IMR-90 (cell line): ENCODE measurements at regions not wholly inside any gene's neighbourhood (a gene's known extent, or its start where the extent isn't known, plus 50 kb on each side); places are given as distances from the start of the nearest gene placed in this dataset.

ENCODE experiments used
- ATAC-seq: fragments of 200-7000 bp; cut with Tn5 transposase; 2 replicates; pipeline ENCODE4 v1.9.1; 2020; ENCODE audit warnings: low read depth, mild to moderate bottlenecking, moderate library complexity
- BruUV-seq: library from RNA; stranded (reverse); fragments of 400-500 nt; replicated peaks from 2 replicates; lab custom pipeline; 2021; lab: Mats Ljungman, UMichigan
- CTCF ChIA-PET: fragments of 300-600 bp; formaldehyde crosslinking; extraction: SDS; loops from one replicate; lab custom pipeline; 2021; ENCODE audit warnings: antibody characterized with exemption; lab: Yijun Ruan, JAX
- POLR2A ChIA-PET: fragments of 300-600 bp; sonication (Branson Sonifier 250); formaldehyde crosslinking; loops from one replicate; lab custom pipeline; 2022; ENCODE audit warnings: antibody characterized with exemption; ENCODE audit not compliant: unreplicated experiment; lab: Charles Lee
- DNase-seq: peaks from one replicate; pipeline ENCODE4 v3.0.0; 2013
- H2AFZ ChIP-seq: replicated peaks from 2 replicates; pipeline ENCODE3; 2013; ENCODE audit warnings: low read length, mild to moderate bottlenecking; ENCODE audit not compliant: poor library complexity
- H2AK5ac ChIP-seq: 2 replicates; pipeline ENCODE4 v1.6.1; 2013; ENCODE audit warnings: low read depth, low read length, inconsistent platforms
- H2AK9ac ChIP-seq: replicated peaks from 2 replicates; pipeline ENCODE3; 2013; ENCODE audit warnings: mild to moderate bottlenecking, low read depth, low read length, moderate library complexity; ENCODE audit not compliant: poor library complexity
- H2BK120ac ChIP-seq: 2 replicates; pipeline ENCODE4 v1.6.1; 2013; ENCODE audit warnings: low read depth, low read length, inconsistent platforms
- H2BK15ac ChIP-seq: 3 replicates; pipeline ENCODE4 v1.6.1; 2013; ENCODE audit warnings: low read depth, low read length, inconsistent platforms
- H2BK20ac ChIP-seq: 2 replicates; pipeline ENCODE4 v1.6.1; 2013; ENCODE audit warnings: low read depth, mild to moderate bottlenecking, inconsistent platforms, low read length, moderate library complexity
- H2BK5ac ChIP-seq: 2 replicates; pipeline ENCODE4 v1.6.1; 2013; ENCODE audit warnings: mild to moderate bottlenecking, low read depth, low read length, inconsistent platforms; ENCODE audit not compliant: poor library complexity, severe bottlenecking
- H3K14ac ChIP-seq: replicated peaks from 2 replicates; pipeline ENCODE4 v1.6.1; 2013; ENCODE audit warnings: low read depth, low read length, inconsistent platforms
- H3K18ac ChIP-seq: 2 replicates; pipeline ENCODE4 v1.6.1; 2013; ENCODE audit warnings: low read depth, low read length, control low read depth
- H3K23ac ChIP-seq: 2 replicates; pipeline ENCODE4 v1.6.1; 2013; ENCODE audit warnings: low read depth, low read length, inconsistent platforms
- H3K27ac ChIP-seq: 2 replicates; pipeline ENCODE4 v1.5.1; 2013; ENCODE audit warnings: mild to moderate bottlenecking, control low read depth, low read length; ENCODE audit not compliant: insufficient read depth
- H3K27me3 ChIP-seq: 2 replicates; pipeline ENCODE4 v1.6.1; 2013; ENCODE audit warnings: low read length; ENCODE audit not compliant: control insufficient read depth, insufficient read depth
- H3K36me3 ChIP-seq: 2 replicates; pipeline ENCODE4 v1.6.1; 2013; ENCODE audit warnings: low read length, mixed read lengths; ENCODE audit not compliant: control insufficient read depth, insufficient read depth
- H3K4ac ChIP-seq: 2 replicates; pipeline ENCODE4 v1.6.1; 2013; ENCODE audit warnings: low read depth, low read length, inconsistent platforms
- H3K4me1 ChIP-seq: 2 replicates; pipeline ENCODE4 v1.6.1; 2013; ENCODE audit warnings: low read length, mixed read lengths; ENCODE audit not compliant: control insufficient read depth, insufficient read depth
- H3K4me2 ChIP-seq: 2 replicates; pipeline ENCODE4 v1.6.1; 2013; ENCODE audit warnings: low read depth, mild to moderate bottlenecking, control low read depth, low read length, moderate library complexity
- H3K4me3 ChIP-seq: 2 replicates; pipeline ENCODE4 v1.5.1; 2013; ENCODE audit warnings: low read depth, mild to moderate bottlenecking, control low read depth, low read length, moderate library complexity; ENCODE audit not compliant: insufficient read depth
- H3K56ac ChIP-seq: 2 replicates; pipeline ENCODE4 v1.6.1; 2013; ENCODE audit warnings: low read length, inconsistent platforms; ENCODE audit not compliant: insufficient read depth; ENCODE audit errors: extremely low read depth
- H3K79me1 ChIP-seq, 2 experiments: 2 replicates each; pipeline ENCODE4 v1.6.1; 2013; ENCODE audit warnings: low read length in 2 of 2, inconsistent platforms in 1 of 2, low read depth in 1 of 2
- H3K9ac ChIP-seq: 2 replicates; pipeline ENCODE4 v1.6.1; 2013; ENCODE audit warnings: low read depth, low read length, control low read depth
- H3K9me1 ChIP-seq: 2 replicates; pipeline ENCODE4 v1.6.1; 2013; ENCODE audit warnings: low read length, inconsistent platforms; ENCODE audit not compliant: insufficient read depth
- H3K9me3 ChIP-seq: 2 replicates; pipeline ENCODE4 v1.6.1; 2013; ENCODE audit warnings: low read length; ENCODE audit not compliant: control insufficient read depth, insufficient read depth
- H4K20me1 ChIP-seq: 2 replicates; pipeline ENCODE4 v1.6.1; 2013; ENCODE audit warnings: low read length, inconsistent platforms; ENCODE audit not compliant: insufficient read depth
- H4K5ac ChIP-seq: 2 replicates; pipeline ENCODE4 v1.6.1; 2013; ENCODE audit warnings: mild to moderate bottlenecking, low read depth, low read length, control low read depth
- H4K8ac ChIP-seq, 2 experiments: 2 replicates each; pipeline ENCODE4 v1.6.1; 2013; ENCODE audit warnings: low read depth in 2 of 2, low read length in 2 of 2, control low read depth in 1 of 2, inconsistent platforms in 1 of 2
- H4K91ac ChIP-seq: 2 replicates; pipeline ENCODE4 v1.6.1; 2013; ENCODE audit warnings: low read depth, low read length, inconsistent platforms; ENCODE audit not compliant: insufficient read depth
- BHLHE40 ChIP-seq: fragments of 150-350 bp; IDR thresholded peaks from 2 replicates; pipeline ENCODE4 v1.6.1; 2016; ENCODE audit warnings: mild to moderate bottlenecking, low read depth, low read length
- CEBPB ChIP-seq: IDR thresholded peaks from 2 replicates; pipeline ENCODE4 v1.6.1; 2012; ENCODE audit warnings: low read depth, low read length, improper control_type of control experiment
- CHD1 ChIP-seq: IDR thresholded peaks from 2 replicates; pipeline ENCODE4 v1.6.1; 2012; ENCODE audit warnings: low read depth, low read length, improper control_type of control experiment
- CTCF ChIP-seq: conservative IDR thresholded peaks from 2 replicates; pipeline ENCODE4 v1.5.1; 2012; ENCODE audit warnings: mild to moderate bottlenecking, low read depth, low read length, improper control_type of control experiment
- ELK1 ChIP-seq: fragments of 150-350 bp; IDR thresholded peaks from 2 replicates; pipeline ENCODE4 v1.6.1; 2016; ENCODE audit warnings: low read depth, mild to moderate bottlenecking, low read length, moderate library complexity, borderline replicate concordance
- FOS ChIP-seq: fragments of 150-350 bp; IDR thresholded peaks from 2 replicates; pipeline ENCODE4 v1.6.1; 2016; ENCODE audit warnings: low read depth, low read length
- MAFK ChIP-seq: IDR thresholded peaks from 2 replicates; pipeline ENCODE4 v1.6.1; 2012; ENCODE audit warnings: low read depth, low read length, improper control_type of control experiment
- MAZ ChIP-seq: IDR thresholded peaks from 2 replicates; pipeline ENCODE4 v1.6.1; 2012; ENCODE audit warnings: low read depth, mild to moderate bottlenecking, low read length, improper control_type of control experiment, moderate library complexity, borderline replicate concordance
- MXI1 ChIP-seq: IDR thresholded peaks from 2 replicates; pipeline ENCODE4 v1.6.1; 2012; ENCODE audit warnings: low read depth, mild to moderate bottlenecking, low read length, moderate library complexity, borderline replicate concordance
- NFE2L2 ChIP-seq: fragments of 150-350 bp; IDR thresholded peaks from 2 replicates; pipeline ENCODE4 v1.6.1; 2016; ENCODE audit warnings: low read depth, mild to moderate bottlenecking, low read length
- POLR2A ChIP-seq: IDR thresholded peaks from 2 replicates; pipeline ENCODE4 v1.6.1; 2012; ENCODE audit warnings: mild to moderate bottlenecking, low read depth, low read length
- RAD21 ChIP-seq: IDR thresholded peaks from 2 replicates; pipeline ENCODE4 v1.6.1; 2012; ENCODE audit warnings: low read length, improper control_type of control experiment
- RCOR1 ChIP-seq: IDR thresholded peaks from 2 replicates; pipeline ENCODE4 v1.6.1; 2012; ENCODE audit warnings: mild to moderate bottlenecking, low read length, improper control_type of control experiment; ENCODE audit not compliant: insufficient replicate concordance
- RFX5 ChIP-seq: IDR thresholded peaks from 2 replicates; pipeline ENCODE4 v1.8.0; 2012; ENCODE audit warnings: low read depth, mild to moderate bottlenecking, low read length, moderate library complexity
- SMC3 ChIP-seq: fragments of 150-350 bp; IDR thresholded peaks from 2 replicates; pipeline ENCODE4 v1.6.1; 2016; ENCODE audit warnings: low read depth, mild to moderate bottlenecking, antibody characterized with exemption, low read length, moderate library complexity
- USF2 ChIP-seq: fragments of 150-350 bp; IDR thresholded peaks from 2 replicates; pipeline ENCODE4 v1.6.1; 2017; ENCODE audit warnings: mild to moderate bottlenecking, antibody characterized with exemption, low read length, low read depth
- WGBS, 2 experiments: methylation state at CpG; one replicate each; pipeline versions ENCODE4 v1.1.5 to v1.1.7; 2013; ENCODE audit warnings: missing lambda C conversion rate in 2 of 2; ENCODE audit not compliant: insufficient read length in 1 of 2; ENCODE audit errors: extremely low coverage in 2 of 2; 5-methylcytosine and 5-hydroxymethylcytosine counted together
- dilution Hi-C: fragments of 300-500 bp; cut with HindIII; formaldehyde crosslinking; loops from one replicate; pipeline ENCODE4 v1.14.3; 2018; ENCODE audit warnings: low sequenced_read_pairs; ENCODE audit not compliant: unreplicated experiment
- in situ Hi-C: fragments of 300-500 bp; cut with MboI; formaldehyde crosslinking; loops from 3 replicates; pipeline ENCODE4 v1.14.3; 2019; ENCODE audit warnings: low sequenced_read_pairs, inconsistent platforms, mixed read lengths
- intact Hi-C: fragments of 100-400 bp; cut with micrococcal nuclease; formaldehyde crosslinking; loops from 2 replicates; pipeline ENCODE4 v1.10.0; 2022

DNA sequence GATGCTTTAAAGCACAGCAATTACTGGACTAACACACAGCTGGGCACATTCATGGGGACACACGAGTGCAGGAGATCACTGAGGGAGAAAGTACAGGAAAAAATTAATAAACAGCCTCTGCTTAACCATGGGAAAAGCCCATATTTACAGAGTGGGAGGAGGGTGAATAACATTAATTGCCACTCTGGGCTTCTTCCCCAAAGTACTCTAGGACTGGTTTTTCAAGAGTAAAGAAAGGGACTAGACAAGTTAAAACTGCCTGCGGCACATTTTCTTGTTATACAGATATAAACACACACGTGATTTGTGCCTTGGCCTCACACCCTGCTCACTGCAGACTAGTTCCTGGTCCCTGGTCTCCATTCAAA, 179.7 kb upstream of the TET2 start:
- no peak overlapping the region for H4K5ac ChIP-seq
- H2BK20ac ChIP-seq: no peak overlapping the region
- no peaks in the 10 kb centered on the region for H3K9me1 ChIP-seq
- no peak overlapping the region for H3K9ac ChIP-seq
- no peak overlapping the region for H2BK5ac ChIP-seq
- H3K4me3 ChIP-seq: no peak overlapping the region
- H3K27ac ChIP-seq: no peak overlapping the region
- H3K23ac ChIP-seq: no peak overlapping the region
- ChIA-PET CTCF (no interaction called here), POLR2A (no interaction called here)
- H4K20me1 ChIP-seq: no peaks in the 10 kb centered on the region
- H2BK15ac ChIP-seq: no peak overlapping the region
- no peak overlapping the region for H2BK120ac ChIP-seq
- no peak overlapping the region for H2AK5ac ChIP-seq
- no peak overlapping the region for H3K4me2 ChIP-seq
- TF ChIP-seq POLR2A: no peak
- no peak for TF ChIP-seq RAD21
- no peak for TF ChIP-seq CEBPB
- no peak for TF ChIP-seq FOS
- TF ChIP-seq SMC3: no peak
- TF ChIP-seq MXI1: no peak
- no peak for TF ChIP-seq CHD1
- no peak for TF ChIP-seq CTCF
- no peak for TF ChIP-seq ELK1
- no peak for TF ChIP-seq NFE2L2
- no peak for TF ChIP-seq RFX5
- TF ChIP-seq RCOR1: no peak
- TF ChIP-seq USF2: no peak
- no peak for TF ChIP-seq MAZ
- no peak for TF ChIP-seq MAFK
- TF ChIP-seq BHLHE40: no peak
- WGBS, 2 experiments: no CpG with 5 or more reads among the region's 3 CpGs
- H2AFZ ChIP-seq: no peak overlapping the region
- DNase-seq (no peak), ATAC-seq (no peak)
- no peaks in the 10 kb centered on the region for H3K79me1 ChIP-seq
- no peak overlapping the region for H3K14ac ChIP-seq
- no peak overlapping the region for H2AK9ac ChIP-seq
- no peaks in the 10 kb centered on the region for H3K36me3 ChIP-seq
- dilution Hi-C loops: no loop called here
- no peak overlapping the region for H4K8ac ChIP-seq
- no peak overlapping the region for H3K56ac ChIP-seq
- no peak overlapping the region for H3K18ac ChIP-seq
- no peak overlapping the region for H3K4ac ChIP-seq
- no peak overlapping the region for H4K91ac ChIP-seq
- no peaks in the 10 kb centered on the region for H3K27me3 ChIP-seq
- BruUV-seq: no TSS peak
- in situ Hi-C loops: no loop called here
- no peaks in the 10 kb centered on the region for H3K4me1 ChIP-seq
- intact Hi-C loops: no loop called here
- H3K9me3 ChIP-seq: no peaks in the 10 kb centered on the region
